Neural cell (in vitro differentiated cells): ENCODE measurements at regions not wholly inside any gene's neighbourhood (a gene's known extent, or its start where the extent isn't known, plus 50 kb on each side); places are given as distances from the start of the nearest gene placed in this dataset.
A peak's percentile ranks its signal among the peaks of the same experiment; 100 is the strongest.

Source experiments
- H2AFZ ChIP-seq: fragments of 200-600, 300-800 bp; sonication (generic), shearing (Covaris generic); 2 replicates; pipeline ENCODE4 v1.6.0; 2014; ENCODE audit warnings: low read depth, mild to moderate bottlenecking, antibody characterized with exemption, low read length, moderate library complexity
- H3F3A ChIP-seq: fragments of 200-600 bp; shearing (Covaris generic); 2 replicates; pipeline ENCODE4 v1.6.1; 2016; ENCODE audit warnings: mild to moderate bottlenecking, moderate library complexity, mixed read lengths, antibody characterized with exemption, low read length; ENCODE audit not compliant: insufficient read depth, poor library complexity, severe bottlenecking
- H3K27ac ChIP-seq: fragments of 200-600, 300-800 bp; sonication (generic), shearing (Covaris generic); 2 replicates; pipeline ENCODE4 v1.5.1; 2014; ENCODE audit warnings: mild to moderate bottlenecking, low read length, moderate library complexity
- H3K27me3 ChIP-seq: fragments of 300-800, 200-600 bp; sonication (generic), shearing (Covaris generic); 2 replicates; pipeline ENCODE4 v1.6.0; 2014; ENCODE audit warnings: mild to moderate bottlenecking, low read depth, low read length, moderate library complexity; ENCODE audit not compliant: insufficient read depth
- H3K36me3 ChIP-seq: fragments of 300-800, 200-600 bp; sonication (generic), shearing (Covaris generic); 2 replicates; pipeline ENCODE4 v1.5.1; 2014; ENCODE audit warnings: mild to moderate bottlenecking, antibody characterized with exemption, low read length, moderate library complexity; ENCODE audit not compliant: insufficient read depth
- H3K4me2 ChIP-seq: fragments of 300-800, 200-600 bp; sonication (generic), shearing (Covaris generic); 2 replicates; pipeline ENCODE4 v1.6.0; 2014; ENCODE audit warnings: mild to moderate bottlenecking, low read length
- H3K4me3 ChIP-seq: fragments of 300-800, 200-600 bp; sonication (generic), shearing (Covaris generic); 2 replicates; pipeline ENCODE4 v1.5.1; 2014; ENCODE audit warnings: mild to moderate bottlenecking, low read length, moderate library complexity
- H3K79me2 ChIP-seq: fragments of 200-600 bp; shearing (Covaris generic); replicated peaks from 2 replicates; pipeline ENCODE4 v1.6.0; 2014; ENCODE audit warnings: mild to moderate bottlenecking, low read length, moderate library complexity; ENCODE audit not compliant: insufficient read depth
- H3K9ac ChIP-seq: fragments of 300-800, 200-600 bp; sonication (generic), shearing (Covaris generic); 2 replicates; pipeline ENCODE4 v1.6.1; 2016; ENCODE audit warnings: mild to moderate bottlenecking, low read length, mixed read lengths
- H3K9me2 ChIP-seq: fragments of 200-600 bp; shearing (Covaris generic); 2 replicates; pipeline ENCODE4 v1.6.1; 2016; ENCODE audit warnings: mild to moderate bottlenecking, low read length, mixed read lengths; ENCODE audit not compliant: insufficient read depth
- H3K9me3 ChIP-seq: fragments of 200-600, 300-800 bp; sonication (generic), shearing (Covaris generic); 2 replicates; pipeline ENCODE4 v1.6.1; 2016; ENCODE audit warnings: mild to moderate bottlenecking, mixed run types, low read length, moderate library complexity, mixed read lengths
- H4K20me1 ChIP-seq: fragments of 200-600 bp; shearing (Covaris generic); 2 replicates; pipeline ENCODE4 v1.6.1; 2016; ENCODE audit warnings: mild to moderate bottlenecking, mixed run types; ENCODE audit not compliant: insufficient read depth
- CTCF ChIP-seq: fragments of 450-650 bp; IDR thresholded peaks from 2 replicates; pipeline ENCODE4 v1.5.1; 2014; ENCODE audit warnings: antibody characterized with exemption, mild to moderate bottlenecking, moderate library complexity; ENCODE audit not compliant: poor library complexity, severe bottlenecking
- EP300 ChIP-seq: fragments of 450-650 bp; conservative IDR thresholded peaks from 2 replicates; pipeline ENCODE4 v1.6.1; 2014; ENCODE audit warnings: antibody characterized with exemption, mild to moderate bottlenecking, moderate library complexity; ENCODE audit not compliant: poor library complexity, severe bottlenecking
- EZH2 ChIP-seq: fragments of 200-600, 300-800 bp; shearing (Covaris generic), sonication (generic); IDR thresholded peaks from 2 replicates; pipeline ENCODE4 v1.6.1; 2014; ENCODE audit warnings: antibody characterized with exemption, low read length, borderline replicate concordance, mild to moderate bottlenecking; ENCODE audit not compliant: insufficient read depth, poor library complexity, severe bottlenecking
- MXI1 ChIP-seq: fragments of 450-650 bp; conservative IDR thresholded peaks from 2 replicates; pipeline ENCODE4 v1.6.1; 2014; ENCODE audit warnings: antibody characterized with exemption, mild to moderate bottlenecking; ENCODE audit not compliant: poor library complexity, severe bottlenecking
- POLR2AphosphoS5 ChIP-seq: IDR thresholded peaks from 2 replicates; pipeline ENCODE4 v1.6.1; 2012
- RAD21 ChIP-seq: fragments of 450-650 bp; conservative IDR thresholded peaks from 2 replicates; pipeline ENCODE4 v1.6.1; 2014; ENCODE audit warnings: antibody characterized with exemption, mild to moderate bottlenecking, moderate library complexity
- REST ChIP-seq: IDR thresholded peaks from 2 replicates; pipeline ENCODE4 v1.6.1; 2012; ENCODE audit warnings: borderline replicate concordance
- SMC3 ChIP-seq: fragments of 450-650 bp; conservative IDR thresholded peaks from 2 replicates; pipeline ENCODE4 v1.6.1; 2014; ENCODE audit warnings: antibody characterized with exemption, mild to moderate bottlenecking, moderate library complexity; ENCODE audit not compliant: poor library complexity
- TAF1 ChIP-seq: IDR thresholded peaks from 2 replicates; pipeline ENCODE4 v1.6.1; 2012; ENCODE audit warnings: low read depth

DNA sequence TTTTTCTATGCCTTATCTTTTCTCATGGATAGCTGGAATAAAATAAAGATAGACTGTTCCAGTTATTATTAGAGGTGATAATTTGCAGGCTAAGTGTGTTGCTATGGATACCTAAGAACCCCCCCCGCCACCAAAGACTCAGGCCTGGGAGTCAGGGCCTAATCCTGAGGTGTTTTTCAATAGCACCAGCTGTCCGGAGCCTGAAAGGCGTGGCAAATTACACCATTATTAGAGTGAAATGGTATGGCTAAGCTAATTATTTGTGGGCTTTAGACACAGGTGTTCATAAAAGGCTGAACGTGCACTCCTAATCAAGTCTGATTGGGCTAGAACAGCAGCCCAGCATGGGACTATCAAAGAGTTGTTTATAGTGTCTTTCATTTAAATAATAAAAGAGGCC lies 293.2 kb upstream of the DCC start:
- H3F3A ChIP-seq = no peaks in the 10 kb centered on the region
- H3K9ac ChIP-seq = no peak overlapping the region
- no peaks in the 10 kb centered on the region for H3K9me2 ChIP-seq

GRCh38 chr18:52054324-52054723 lies 285.7 kb upstream of the DCC start:
- Histone ChIP-seq H3F3A (no peaks in the 10 kb centered on the region), H4K20me1 (no peaks in the 10 kb centered on the region), H2AFZ (no peak overlapping the region), H3K79me2 (no peaks in the 10 kb centered on the region), H3K36me3 (no peaks in the 10 kb centered on the region), H3K27me3 (no peaks in the 10 kb centered on the region), H3K4me2 (no peak overlapping the region), H3K4me3 (no peak overlapping the region), H3K27ac (no peak overlapping the region), H3K9ac (no peak overlapping the region), H3K9me3 (peaks cover 5% of the 10 kb centered on the region), H3K9me2 (no peaks in the 10 kb centered on the region)
- no peak for TF ChIP-seq EZH2
- no peak for TF ChIP-seq POLR2AphosphoS5
- TF ChIP-seq EP300 = no peak
- TF ChIP-seq REST = no peak
- no peak for TF ChIP-seq TAF1
- TF ChIP-seq CTCF = no peak
- no peak for TF ChIP-seq SMC3
- no peak for TF ChIP-seq RAD21
- TF ChIP-seq MXI1 = no peak

More for the DNA sequence above, 293.2 kb upstream of the DCC start:
- TF ChIP-seq CTCF = no peak
- no peak for TF ChIP-seq EP300
- H3K4me2 ChIP-seq = no peak overlapping the region
- H3K9me3 ChIP-seq = no peaks in the 10 kb centered on the region
- H3K4me3 ChIP-seq = no peak overlapping the region
- no peaks in the 10 kb centered on the region for H3K27me3 ChIP-seq
- H3K79me2 ChIP-seq = no peaks in the 10 kb centered on the region
- H4K20me1 ChIP-seq = no peaks in the 10 kb centered on the region
- no peak overlapping the region for H2AFZ ChIP-seq
- H3K27ac ChIP-seq = peak overlapping the region; percentile 43
- no peaks in the 10 kb centered on the region for H3K36me3 ChIP-seq
